ENCODE measurements at regions not wholly inside any gene's neighbourhood (a gene's known extent, or its start where the extent isn't known, plus 50 kb on each side); places are given as distances from the start of the nearest gene placed in this dataset.
A peak's percentile ranks its signal among the peaks of the same experiment; 100 is the strongest.

DNA sequence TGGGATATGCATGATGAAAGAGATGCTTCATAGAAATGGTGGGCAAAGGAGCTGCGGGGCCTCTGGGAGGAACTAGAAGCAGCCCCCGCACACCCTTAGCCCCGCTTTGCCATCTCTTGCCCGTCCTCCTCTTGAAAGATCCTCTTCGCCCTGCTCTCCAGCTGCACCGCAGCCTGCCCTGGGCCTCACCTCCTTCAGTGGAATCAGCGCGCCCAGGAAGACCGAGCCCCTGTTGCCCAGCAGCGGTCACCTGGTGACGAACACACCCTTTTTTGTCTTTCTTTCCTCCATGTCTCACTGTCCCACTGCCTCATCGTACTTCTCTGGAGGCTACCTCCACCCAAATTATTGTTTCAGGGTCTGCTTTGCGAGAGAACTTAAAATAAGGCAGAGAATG, 807.6 kb downstream of the UQCRFS1 start:
- H3K27ac ChIP-seq (ENCODE audit: insufficient read length, low read depth, low read length), result no peak overlapping the region
- H3K27me3 ChIP-seq (ENCODE audit: insufficient read depth, low read length), result no peaks in the 10 kb centered on the region
- no peaks in the 10 kb centered on the region for H3K36me3 Mint-ChIP-seq (ENCODE audit: insufficient read depth in 1 of 3, low read depth in 3 of 3)
- no peak overlapping the region for H3K14ac ChIP-seq (ENCODE audit: insufficient read depth, low read length)
- H3K79me1 ChIP-seq (ENCODE audit: insufficient read depth, low read depth, low read length, poor library complexity, severe bottlenecking), result no peaks in the 10 kb centered on the region
- no peak overlapping the region for H3K4ac ChIP-seq (ENCODE audit: low read depth, low read length)
- no peak overlapping the region for H3K56ac ChIP-seq (ENCODE audit: insufficient read length, low read depth, low read length)
- no peaks in the 10 kb centered on the region for H3K9me3 ChIP-seq (ENCODE audit: control insufficient read depth, low read depth, low read length)
- H2BK120ac ChIP-seq (ENCODE audit: low read depth, low read length, poor library complexity, severe bottlenecking), result no peak overlapping the region
- no peak overlapping the region for H2BK15ac ChIP-seq (ENCODE audit: low read depth, low read length)
- no peaks in the 10 kb centered on the region for H3K23me2 ChIP-seq (ENCODE audit: insufficient read length, low read depth, low read length, poor library complexity, severe bottlenecking)
- H3K18ac ChIP-seq (ENCODE audit: insufficient read length, low read depth, low read length), result no peak overlapping the region
- no peak for DNase-seq
- H2AFZ ChIP-seq (ENCODE audit: low read length), result no peak overlapping the region
- H2AK5ac ChIP-seq (ENCODE audit: insufficient read length, low read length), result no peak overlapping the region
- no peak overlapping the region for H4K8ac ChIP-seq (replicated peaks; ENCODE audit: insufficient read length, low read depth, low read length)
- WGBS (ENCODE audit: extremely low coverage, insufficient read length, low lambda C conversion rate), result no CpG with 5 or more reads among the region's 13 CpGs
- no peak overlapping the region for H2BK5ac ChIP-seq (ENCODE audit: insufficient read length, low read length)
- H3K9ac ChIP-seq (ENCODE audit: extremely low read depth, insufficient read length, low read length), result no peak overlapping the region
- H3K4me2 ChIP-seq (ENCODE audit: insufficient read depth, insufficient read length, low read length), result no peak overlapping the region
- H4K91ac ChIP-seq (ENCODE audit: insufficient read length, low read depth, low read length), result no peak overlapping the region
- H3K23ac ChIP-seq (ENCODE audit: insufficient read length, low read depth, low read length), result no peak overlapping the region
- TF ChIP-seq, protein P1, sequence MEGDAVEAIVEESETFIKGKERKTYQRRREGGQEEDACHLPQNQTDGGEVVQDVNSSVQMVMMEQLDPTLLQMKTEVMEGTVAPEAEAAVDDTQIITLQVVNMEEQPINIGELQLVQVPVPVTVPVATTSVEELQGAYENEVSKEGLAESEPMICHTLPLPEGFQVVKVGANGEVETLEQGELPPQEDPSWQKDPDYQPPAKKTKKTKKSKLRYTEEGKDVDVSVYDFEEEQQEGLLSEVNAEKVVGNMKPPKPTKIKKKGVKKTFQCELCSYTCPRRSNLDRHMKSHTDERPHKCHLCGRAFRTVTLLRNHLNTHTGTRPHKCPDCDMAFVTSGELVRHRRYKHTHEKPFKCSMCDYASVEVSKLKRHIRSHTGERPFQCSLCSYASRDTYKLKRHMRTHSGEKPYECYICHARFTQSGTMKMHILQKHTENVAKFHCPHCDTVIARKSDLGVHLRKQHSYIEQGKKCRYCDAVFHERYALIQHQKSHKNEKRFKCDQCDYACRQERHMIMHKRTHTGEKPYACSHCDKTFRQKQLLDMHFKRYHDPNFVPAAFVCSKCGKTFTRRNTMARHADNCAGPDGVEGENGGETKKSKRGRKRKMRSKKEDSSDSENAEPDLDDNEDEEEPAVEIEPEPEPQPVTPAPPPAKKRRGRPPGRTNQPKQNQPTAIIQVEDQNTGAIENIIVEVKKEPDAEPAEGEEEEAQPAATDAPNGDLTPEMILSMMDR (conservative IDR thresholded peaks at IDR 0.05), result no peak
- no peaks in the 10 kb centered on the region for H3K4me1 ChIP-seq (ENCODE audit: insufficient read depth, low read length)
- no peaks in the 10 kb centered on the region for H4K20me1 ChIP-seq (ENCODE audit: control insufficient read depth, insufficient read depth, insufficient read length)
- H3K4me3 Mint-ChIP-seq, result no peak overlapping the region
- no peaks in the 10 kb centered on the region; a peak in 2 of 5 replicates for H3K9me3 Mint-ChIP-seq
- no peak overlapping the region for H3T11ph ChIP-seq (ENCODE audit: low read length)
- H3K27me3 Mint-ChIP-seq (ENCODE audit: low read depth), result no peaks in the 10 kb centered on the region; the same call in 1 of the 2 replicates
- no peak overlapping the region for H2BK20ac ChIP-seq (ENCODE audit: low read depth, low read length, poor library complexity, severe bottlenecking)
- no peak overlapping the region for H4K5ac ChIP-seq (ENCODE audit: insufficient read length, low read depth, low read length)
- H3K27ac Mint-ChIP-seq, result peak overlapping the region in 1 of 3 experiments; percentile 46; a peak in 1 of 7 replicates
- H2BK12ac ChIP-seq (ENCODE audit: insufficient read length, low read depth, low read length), result no peak overlapping the region
- H3K4me1 Mint-ChIP-seq, result peaks cover 23 to 37% of the 10 kb centered on the region in 2 experiments
- no peaks in the 10 kb centered on the region for H3K79me2 ChIP-seq (ENCODE audit: insufficient read depth, low read length)
